Ovary (tissue), 7 donors: ENCODE measurements at regions not wholly inside any gene's neighbourhood (a gene's known extent, or its start where the extent isn't known, plus 50 kb on each side); places are given as distances from the start of the nearest gene placed in this dataset.

Experiments used
- DNase-seq, 5 donors: peaks; one replicate each; pipeline ENCODE4 v3.0.0-alpha.2; 2019 to 2020
- H3K27ac ChIP-seq, 2 donors: fragments of 200-600 bp; one replicate each; pipeline versions ENCODE4 v1.5.1 to v1.8.0; 2019 to 2022
- H3K27me3 ChIP-seq: fragments of 200-600 bp; one replicate; pipeline ENCODE4 v1.8.0; 2022
- H3K36me3 ChIP-seq: fragments of 200-600 bp; sonication (generic); one replicate; pipeline ENCODE4 v1.5.1; 2019
- H3K4me1 ChIP-seq: one replicate; pipeline ENCODE4 v1.8.1; 2013; ENCODE audit warnings: mild to moderate bottlenecking, moderate library complexity; ENCODE audit not compliant: insufficient read depth
- H3K4me3 ChIP-seq: fragments of 200-600 bp; sonication (generic); one replicate; pipeline ENCODE4 v1.5.1; 2017
- H3K9me3 ChIP-seq, 2 donors: fragments of 200-600 bp in 1 of 2; sonication (generic) in 1 of 2; one replicate each; pipeline versions ENCODE4 v1.5.1 to v1.8.1; 2013 to 2019; ENCODE audit warnings: mild to moderate bottlenecking in 1 of 2, moderate library complexity in 1 of 2
- EP300 ChIP-seq: sonication (generic); formaldehyde crosslinking; IDR thresholded peaks from one replicate; pipeline ENCODE4 v1.6.1; 2017; ENCODE audit warnings: antibody characterized with exemption
- POLR2A ChIP-seq: fragments of 450-650 bp; IDR thresholded peaks from one replicate; pipeline ENCODE4 v1.6.1; 2017; ENCODE audit warnings: antibody characterized with exemption, mild to moderate bottlenecking, moderate library complexity
- WGBS, 3 donors: extraction: QIAGEN DNeasy Blood & Tissue Kit in 1 of 3; methylation state at CpG; one replicate each; pipeline versions ENCODE4 v1.1.5 to v1.1.7; 2013 to 2017; 5-methylcytosine and 5-hydroxymethylcytosine counted together
- intact Hi-C, 4 donors: fragments of 100-400 bp; cut with DNase I; formaldehyde crosslinking; loops; one replicate each; pipeline versions ENCODE4 v1.11.0 to v1.15.1; 2022 to 2023
- TF ChIP-seq, protein P1 (sequence below), 3 donors: fragments of 450-650 bp in 2 of 3; fragments of 200-600 bp in 1 of 3; IDR thresholded peaks; one replicate each; pipeline versions ENCODE4 v1.5.1 to v1.8.0; 2016 to 2022; ENCODE audit warnings: antibody characterized with exemption in 3 of 3, mild to moderate bottlenecking in 1 of 3
- donor health status: DM: no; HTN: no; CAD: no; lungs with moderate emphysema.
- donor health status: DM: no; HTN: no; CAD: no.
- donor health status: Bipolar disorder and iron deficiency.
- donor health status: DM: no; HTN: no; CAD: no.
- donor health status: DM: yes; HTN: yes; CAD: no.

- peak in 1 of 5 donors; percentile 15 for DNase-seq
- intact Hi-C loops: no loop called here
- H3K4me1 ChIP-seq: no peaks in the 10 kb centered on the region
- WGBS, 3 donors: 81 to 94% (median 89%) methylated on average over 1 of the region's 1 CpG
- no peaks in the 10 kb centered on the region for H3K9me3 ChIP-seq
- no peaks in the 10 kb centered on the region for H3K36me3 ChIP-seq
- TF ChIP-seq, protein P1, sequence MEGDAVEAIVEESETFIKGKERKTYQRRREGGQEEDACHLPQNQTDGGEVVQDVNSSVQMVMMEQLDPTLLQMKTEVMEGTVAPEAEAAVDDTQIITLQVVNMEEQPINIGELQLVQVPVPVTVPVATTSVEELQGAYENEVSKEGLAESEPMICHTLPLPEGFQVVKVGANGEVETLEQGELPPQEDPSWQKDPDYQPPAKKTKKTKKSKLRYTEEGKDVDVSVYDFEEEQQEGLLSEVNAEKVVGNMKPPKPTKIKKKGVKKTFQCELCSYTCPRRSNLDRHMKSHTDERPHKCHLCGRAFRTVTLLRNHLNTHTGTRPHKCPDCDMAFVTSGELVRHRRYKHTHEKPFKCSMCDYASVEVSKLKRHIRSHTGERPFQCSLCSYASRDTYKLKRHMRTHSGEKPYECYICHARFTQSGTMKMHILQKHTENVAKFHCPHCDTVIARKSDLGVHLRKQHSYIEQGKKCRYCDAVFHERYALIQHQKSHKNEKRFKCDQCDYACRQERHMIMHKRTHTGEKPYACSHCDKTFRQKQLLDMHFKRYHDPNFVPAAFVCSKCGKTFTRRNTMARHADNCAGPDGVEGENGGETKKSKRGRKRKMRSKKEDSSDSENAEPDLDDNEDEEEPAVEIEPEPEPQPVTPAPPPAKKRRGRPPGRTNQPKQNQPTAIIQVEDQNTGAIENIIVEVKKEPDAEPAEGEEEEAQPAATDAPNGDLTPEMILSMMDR (IDR thresholded peaks at IDR 0.05): no peak
- no peak for TF ChIP-seq POLR2A
- no peak for TF ChIP-seq EP300
- peaks cover 2% of the 10 kb centered on the region for H3K27me3 ChIP-seq
- no peak overlapping the region for H3K27ac ChIP-seq
- H3K4me3 ChIP-seq: no peak overlapping the region
These were observed 85.7 kb upstream of the ITM2A start for GRCh38 chrX:79452881-79453280.

DNA sequence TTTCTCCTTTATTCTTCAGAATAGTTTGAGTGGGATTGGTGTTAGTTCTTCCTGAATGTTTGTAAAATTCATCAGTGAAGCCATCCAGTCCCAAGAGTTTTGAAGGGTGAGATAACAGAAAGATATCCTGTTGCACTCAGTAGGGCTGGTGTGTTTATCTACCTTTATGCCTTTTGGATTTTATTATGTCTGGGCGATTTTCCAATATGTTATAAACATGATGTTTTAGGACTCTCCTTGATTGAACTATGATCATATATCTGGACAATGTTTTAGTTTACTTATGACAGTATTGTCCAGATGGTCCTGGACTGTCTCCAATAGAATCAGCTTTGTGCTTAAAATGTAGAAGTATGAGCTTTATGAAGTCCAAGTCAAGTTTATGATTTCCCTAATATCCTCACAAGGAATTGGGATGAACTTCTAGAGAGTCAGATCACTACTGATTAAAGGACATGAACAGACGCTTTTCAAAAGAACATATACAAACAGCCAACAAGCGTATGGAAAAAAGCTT, 77.6 kb upstream of the ITM2A start:
- Histone ChIP-seq H3K27me3 (no peaks in the 10 kb centered on the region), H3K4me3 (no peak overlapping the region), H3K36me3 (no peaks in the 10 kb centered on the region), H3K4me1 (no peaks in the 10 kb centered on the region), H3K9me3 (no peaks in the 10 kb centered on the region), H3K27ac (no peak overlapping the region)
- no peak for TF ChIP-seq EP300
- TF ChIP-seq, protein P1 (IDR thresholded peaks at IDR 0.05): no peak
- no peak for TF ChIP-seq POLR2A
- WGBS, 3 donors: 52 to 60% (median 57%) methylated on average over 3 of the region's 3 CpGs
- intact Hi-C loops: no loop called here
- no peak for DNase-seq

GRCh38 chrX:79443121-79443520, 76.0 kb upstream of the ITM2A start:
- intact Hi-C loops: no loop called here
- Histone ChIP-seq H3K27me3 (no peaks in the 10 kb centered on the region), H3K9me3 (no peaks in the 10 kb centered on the region), H3K36me3 (no peaks in the 10 kb centered on the region), H3K4me1 (no peaks in the 10 kb centered on the region), H3K4me3 (no peak overlapping the region), H3K27ac (no peak overlapping the region)
- DNase-seq: no peak
- WGBS, 3 donors: 60 to 72% (median 63%) methylated on average over 1 of the region's 1 CpG
- TF ChIP-seq EP300: no peak
- TF ChIP-seq POLR2A: no peak
- TF ChIP-seq, protein P1 (IDR thresholded peaks at IDR 0.05): no peak

- no peaks in the 10 kb centered on the region for H3K27me3 ChIP-seq
- TF ChIP-seq EP300: no peak
- no peak for TF ChIP-seq POLR2A
- TF ChIP-seq, protein P1 (IDR thresholded peaks at IDR 0.05): no peak
- no peak overlapping the region for H3K27ac ChIP-seq
- no peak overlapping the region for H3K4me3 ChIP-seq
- intact Hi-C loops: no loop called here
- H3K36me3 ChIP-seq: no peaks in the 10 kb centered on the region
- H3K9me3 ChIP-seq: no peaks in the 10 kb centered on the region
- no peaks in the 10 kb centered on the region for H3K4me1 ChIP-seq
- WGBS, 3 donors: 67 to 72% (median 68%) methylated on average over 5 of the region's 5 CpGs
- no peak for DNase-seq
These were observed 73.2 kb upstream of the ITM2A start for GRCh38 chrX:79440336-79440735.
